Progenitor cell of endocrine pancreas (in vitro differentiated cells): ENCODE measurements at regions not wholly inside any gene's neighbourhood (a gene's known extent, or its start where the extent isn't known, plus 50 kb on each side); places are given as distances from the start of the nearest gene placed in this dataset.
A peak's percentile ranks its signal among the peaks of the same experiment; 100 is the strongest.

Source experiments
- DNase-seq: peaks from one replicate; pipeline ENCODE4 v3.0.0; 2021; ENCODE audit warnings: low spot score; ENCODE audit not compliant: unreplicated experiment
- H3K27ac Mint-ChIP-seq: 2 replicates; pipeline ENCODE4 v1.8.0; 2021; ENCODE audit warnings: mild to moderate bottlenecking, moderate library complexity, mixed read lengths
- H3K27me3 Mint-ChIP-seq: 2 replicates; pipeline ENCODE4 v1.8.0; 2021; ENCODE audit warnings: mixed read lengths
- H3K36me3 Mint-ChIP-seq: 2 replicates; pipeline ENCODE4 v1.8.0; 2022; ENCODE audit warnings: mixed read lengths; ENCODE audit not compliant: insufficient read depth
- H3K4me1 Mint-ChIP-seq: 2 replicates; pipeline ENCODE4 v1.8.0; 2021; ENCODE audit warnings: low read depth, mixed read lengths
- H3K4me3 Mint-ChIP-seq: 2 replicates; pipeline ENCODE4 v1.8.0; 2021; ENCODE audit warnings: low read depth, mild to moderate bottlenecking, moderate library complexity, mixed read lengths
- H3K9me3 Mint-ChIP-seq: 2 replicates; pipeline ENCODE4 v1.8.0; 2021; ENCODE audit warnings: low read depth, mixed read lengths
- TF ChIP-seq, protein P1 (sequence below): fragments of 200-600 bp; sonication (generic); IDR thresholded peaks from one replicate; pipeline ENCODE4 v1.5.0; 2021; ENCODE audit warnings: antibody characterized with exemption, mild to moderate bottlenecking; ENCODE audit not compliant: unreplicated experiment

DNA sequence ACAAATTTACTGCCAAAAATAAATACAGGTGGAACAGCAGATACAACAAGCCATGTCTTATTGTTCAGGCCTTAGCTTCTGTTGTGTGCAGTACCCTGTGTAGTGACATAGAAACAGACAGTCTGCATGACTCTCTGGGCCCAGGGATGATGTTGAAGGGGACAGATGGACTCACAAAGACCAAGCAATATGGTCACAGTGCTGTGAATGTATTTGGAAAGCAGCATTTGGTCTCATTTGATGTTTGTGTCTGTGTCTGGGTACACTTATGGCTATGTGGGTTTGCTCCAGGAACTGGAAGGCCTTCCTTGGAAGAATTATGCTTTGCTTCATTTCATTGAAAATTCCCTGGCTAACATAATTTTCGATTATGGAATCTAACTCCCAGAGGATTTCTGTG lies 158.5 kb downstream of the CDC42EP3 start:
- no peak overlapping the region for H3K4me3 Mint-ChIP-seq
- no peaks in the 10 kb centered on the region for H3K4me1 Mint-ChIP-seq
- H3K36me3 Mint-ChIP-seq = no peaks in the 10 kb centered on the region
- no peak for DNase-seq
- H3K27ac Mint-ChIP-seq = no peak overlapping the region
- H3K27me3 Mint-ChIP-seq = no peaks in the 10 kb centered on the region
- TF ChIP-seq, protein P1, sequence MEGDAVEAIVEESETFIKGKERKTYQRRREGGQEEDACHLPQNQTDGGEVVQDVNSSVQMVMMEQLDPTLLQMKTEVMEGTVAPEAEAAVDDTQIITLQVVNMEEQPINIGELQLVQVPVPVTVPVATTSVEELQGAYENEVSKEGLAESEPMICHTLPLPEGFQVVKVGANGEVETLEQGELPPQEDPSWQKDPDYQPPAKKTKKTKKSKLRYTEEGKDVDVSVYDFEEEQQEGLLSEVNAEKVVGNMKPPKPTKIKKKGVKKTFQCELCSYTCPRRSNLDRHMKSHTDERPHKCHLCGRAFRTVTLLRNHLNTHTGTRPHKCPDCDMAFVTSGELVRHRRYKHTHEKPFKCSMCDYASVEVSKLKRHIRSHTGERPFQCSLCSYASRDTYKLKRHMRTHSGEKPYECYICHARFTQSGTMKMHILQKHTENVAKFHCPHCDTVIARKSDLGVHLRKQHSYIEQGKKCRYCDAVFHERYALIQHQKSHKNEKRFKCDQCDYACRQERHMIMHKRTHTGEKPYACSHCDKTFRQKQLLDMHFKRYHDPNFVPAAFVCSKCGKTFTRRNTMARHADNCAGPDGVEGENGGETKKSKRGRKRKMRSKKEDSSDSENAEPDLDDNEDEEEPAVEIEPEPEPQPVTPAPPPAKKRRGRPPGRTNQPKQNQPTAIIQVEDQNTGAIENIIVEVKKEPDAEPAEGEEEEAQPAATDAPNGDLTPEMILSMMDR = no peak
- no peaks in the 10 kb centered on the region for H3K9me3 Mint-ChIP-seq

DNA sequence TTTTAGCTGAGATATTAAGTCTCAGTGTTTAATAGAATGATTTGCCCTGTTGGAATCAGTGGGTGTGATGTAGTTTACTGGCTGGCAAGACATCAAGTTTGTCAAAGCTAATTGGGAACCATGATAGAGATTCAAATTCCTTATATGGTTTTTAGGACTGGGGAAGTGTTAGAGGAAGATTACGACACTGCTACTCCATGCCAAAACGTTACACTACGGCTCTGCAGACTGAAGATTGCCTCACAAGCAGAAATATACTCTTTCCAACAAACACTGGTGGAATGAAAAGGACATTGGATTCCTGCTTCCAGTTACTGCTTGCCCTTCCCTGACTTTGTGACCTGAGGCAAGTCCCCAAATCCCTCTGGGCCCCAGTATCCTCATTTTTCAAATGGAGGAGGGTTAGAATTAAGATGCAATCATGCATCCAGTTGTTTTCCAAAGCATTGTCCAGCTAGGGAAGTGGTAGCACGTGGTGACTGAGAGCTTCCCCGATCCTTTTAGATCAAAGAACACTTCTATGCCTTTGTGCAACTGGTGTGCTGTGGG lies 147.6 kb downstream of the CDC42EP3 start:
- Mint-ChIP-seq H3K9me3 (peaks cover 3% of the 10 kb centered on the region), H3K27me3 (no peaks in the 10 kb centered on the region), H3K4me3 (no peak overlapping the region), H3K4me1 (peaks cover 9% of the 10 kb centered on the region), H3K36me3 (no peaks in the 10 kb centered on the region), H3K27ac (no peak overlapping the region)
- no peak for DNase-seq
- TF ChIP-seq, protein P1 = no peak

DNA sequence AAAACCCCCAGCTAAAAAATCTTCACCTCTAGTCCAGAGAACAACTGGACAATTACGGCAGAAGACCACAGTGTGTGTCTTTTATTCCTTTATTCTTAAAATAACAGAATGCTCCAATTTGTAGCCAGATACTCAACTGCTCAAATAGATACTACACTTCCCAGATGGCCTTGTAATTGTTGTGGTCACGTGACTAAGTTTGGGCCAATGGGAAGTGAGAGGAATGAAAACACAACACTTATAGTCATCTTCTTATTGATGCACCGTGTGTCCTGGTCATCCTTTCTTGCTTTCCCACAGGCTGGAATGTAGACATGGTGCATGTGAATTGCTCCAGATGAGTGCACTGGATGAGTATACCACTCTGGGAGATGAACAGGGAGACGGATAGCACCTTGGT lies 145.1 kb downstream of the CDC42EP3 start:
- TF ChIP-seq, protein P1 = no peak
- no peaks in the 10 kb centered on the region for H3K36me3 Mint-ChIP-seq
- no peaks in the 10 kb centered on the region for H3K27me3 Mint-ChIP-seq
- H3K4me1 Mint-ChIP-seq = peaks cover 10% of the 10 kb centered on the region
- DNase-seq = no peak
- H3K9me3 Mint-ChIP-seq = peaks cover 3% of the 10 kb centered on the region
- H3K4me3 Mint-ChIP-seq = no peak overlapping the region
- peak overlapping the region; percentile 70 for H3K27ac Mint-ChIP-seq

- Mint-ChIP-seq H3K4me1 (peaks cover 10% of the 10 kb centered on the region), H3K4me3 (no peak overlapping the region), H3K9me3 (peaks cover 3% of the 10 kb centered on the region), H3K27me3 (no peaks in the 10 kb centered on the region), H3K36me3 (no peaks in the 10 kb centered on the region), H3K27ac (no peak overlapping the region)
- TF ChIP-seq, protein P1 = no peak
- no peak for DNase-seq
These were observed 144.6 kb downstream of the CDC42EP3 start for GRCh38 chr2:37526856-37527255.

- Mint-ChIP-seq H3K4me3 (no peak overlapping the region), H3K4me1 (peaks cover 10% of the 10 kb centered on the region), H3K9me3 (peaks cover 3% of the 10 kb centered on the region), H3K27ac (no peak overlapping the region), H3K27me3 (no peaks in the 10 kb centered on the region), H3K36me3 (no peaks in the 10 kb centered on the region)
- DNase-seq = no peak
- TF ChIP-seq, protein P1 = no peak
These were observed 144.1 kb downstream of the CDC42EP3 start for GRCh38 chr2:37527361-37527760.
